ENCODE measurements at regions not wholly inside any gene's neighbourhood (a gene's known extent, or its start where the extent isn't known, plus 50 kb on each side); places are given as distances from the start of the nearest gene placed in this dataset.
"Not testable (repeated sequence)": the region's sequence is repeated elsewhere in the genome, so short reads cannot be mapped to it uniquely, and the experiment has no call there.

DNA sequence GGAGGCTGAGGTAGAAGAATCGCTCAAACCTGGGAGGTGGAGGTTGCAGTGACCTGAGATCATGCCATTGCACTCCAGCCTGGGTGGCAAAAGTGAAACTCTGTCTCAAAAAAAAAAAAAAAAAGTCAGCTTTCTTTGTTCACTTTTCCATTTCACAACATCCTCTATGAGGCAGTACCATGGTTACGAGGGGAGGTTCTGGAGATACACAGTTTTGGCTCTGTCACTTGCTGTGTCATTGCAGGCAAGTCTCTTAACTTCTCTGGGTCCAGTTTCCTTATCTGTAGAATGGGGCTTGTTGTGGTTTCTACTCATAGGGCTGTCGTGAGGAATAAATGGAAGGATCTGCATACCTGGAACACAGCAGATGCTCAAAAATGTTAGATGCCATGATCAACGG, 75.6 kb upstream of the SLC24A4 start:
- TF ChIP-seq GABPA (IDR thresholded peaks at IDR 0.05; ENCODE audit: low read depth): no peak
- TF ChIP-seq POLR2AphosphoS5 (IDR thresholded peaks at IDR 0.05; ENCODE audit: low read depth): no peak
- TF ChIP-seq, protein P1, sequence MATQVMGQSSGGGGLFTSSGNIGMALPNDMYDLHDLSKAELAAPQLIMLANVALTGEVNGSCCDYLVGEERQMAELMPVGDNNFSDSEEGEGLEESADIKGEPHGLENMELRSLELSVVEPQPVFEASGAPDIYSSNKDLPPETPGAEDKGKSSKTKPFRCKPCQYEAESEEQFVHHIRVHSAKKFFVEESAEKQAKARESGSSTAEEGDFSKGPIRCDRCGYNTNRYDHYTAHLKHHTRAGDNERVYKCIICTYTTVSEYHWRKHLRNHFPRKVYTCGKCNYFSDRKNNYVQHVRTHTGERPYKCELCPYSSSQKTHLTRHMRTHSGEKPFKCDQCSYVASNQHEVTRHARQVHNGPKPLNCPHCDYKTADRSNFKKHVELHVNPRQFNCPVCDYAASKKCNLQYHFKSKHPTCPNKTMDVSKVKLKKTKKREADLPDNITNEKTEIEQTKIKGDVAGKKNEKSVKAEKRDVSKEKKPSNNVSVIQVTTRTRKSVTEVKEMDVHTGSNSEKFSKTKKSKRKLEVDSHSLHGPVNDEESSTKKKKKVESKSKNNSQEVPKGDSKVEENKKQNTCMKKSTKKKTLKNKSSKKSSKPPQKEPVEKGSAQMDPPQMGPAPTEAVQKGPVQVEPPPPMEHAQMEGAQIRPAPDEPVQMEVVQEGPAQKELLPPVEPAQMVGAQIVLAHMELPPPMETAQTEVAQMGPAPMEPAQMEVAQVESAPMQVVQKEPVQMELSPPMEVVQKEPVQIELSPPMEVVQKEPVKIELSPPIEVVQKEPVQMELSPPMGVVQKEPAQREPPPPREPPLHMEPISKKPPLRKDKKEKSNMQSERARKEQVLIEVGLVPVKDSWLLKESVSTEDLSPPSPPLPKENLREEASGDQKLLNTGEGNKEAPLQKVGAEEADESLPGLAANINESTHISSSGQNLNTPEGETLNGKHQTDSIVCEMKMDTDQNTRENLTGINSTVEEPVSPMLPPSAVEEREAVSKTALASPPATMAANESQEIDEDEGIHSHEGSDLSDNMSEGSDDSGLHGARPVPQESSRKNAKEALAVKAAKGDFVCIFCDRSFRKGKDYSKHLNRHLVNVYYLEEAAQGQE (IDR thresholded peaks at IDR 0.05; ENCODE audit: insufficient replicate concordance, low read depth): no peak
- no peak for TF ChIP-seq SPI1 (IDR thresholded peaks at IDR 0.05; ENCODE audit: borderline replicate concordance, low read depth)
- TF ChIP-seq, protein P2, sequence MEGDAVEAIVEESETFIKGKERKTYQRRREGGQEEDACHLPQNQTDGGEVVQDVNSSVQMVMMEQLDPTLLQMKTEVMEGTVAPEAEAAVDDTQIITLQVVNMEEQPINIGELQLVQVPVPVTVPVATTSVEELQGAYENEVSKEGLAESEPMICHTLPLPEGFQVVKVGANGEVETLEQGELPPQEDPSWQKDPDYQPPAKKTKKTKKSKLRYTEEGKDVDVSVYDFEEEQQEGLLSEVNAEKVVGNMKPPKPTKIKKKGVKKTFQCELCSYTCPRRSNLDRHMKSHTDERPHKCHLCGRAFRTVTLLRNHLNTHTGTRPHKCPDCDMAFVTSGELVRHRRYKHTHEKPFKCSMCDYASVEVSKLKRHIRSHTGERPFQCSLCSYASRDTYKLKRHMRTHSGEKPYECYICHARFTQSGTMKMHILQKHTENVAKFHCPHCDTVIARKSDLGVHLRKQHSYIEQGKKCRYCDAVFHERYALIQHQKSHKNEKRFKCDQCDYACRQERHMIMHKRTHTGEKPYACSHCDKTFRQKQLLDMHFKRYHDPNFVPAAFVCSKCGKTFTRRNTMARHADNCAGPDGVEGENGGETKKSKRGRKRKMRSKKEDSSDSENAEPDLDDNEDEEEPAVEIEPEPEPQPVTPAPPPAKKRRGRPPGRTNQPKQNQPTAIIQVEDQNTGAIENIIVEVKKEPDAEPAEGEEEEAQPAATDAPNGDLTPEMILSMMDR (IDR thresholded peaks at IDR 0.05; ENCODE audit: insufficient read depth, low read length): no peak
- peaks cover 2% of the 10 kb centered on the region for H3K27me3 ChIP-seq (ENCODE audit: insufficient read depth, poor library complexity, severe bottlenecking)
- no peak overlapping the region for H3K4me3 ChIP-seq (replicated peaks; ENCODE audit: insufficient read depth, low read length)

DNA sequence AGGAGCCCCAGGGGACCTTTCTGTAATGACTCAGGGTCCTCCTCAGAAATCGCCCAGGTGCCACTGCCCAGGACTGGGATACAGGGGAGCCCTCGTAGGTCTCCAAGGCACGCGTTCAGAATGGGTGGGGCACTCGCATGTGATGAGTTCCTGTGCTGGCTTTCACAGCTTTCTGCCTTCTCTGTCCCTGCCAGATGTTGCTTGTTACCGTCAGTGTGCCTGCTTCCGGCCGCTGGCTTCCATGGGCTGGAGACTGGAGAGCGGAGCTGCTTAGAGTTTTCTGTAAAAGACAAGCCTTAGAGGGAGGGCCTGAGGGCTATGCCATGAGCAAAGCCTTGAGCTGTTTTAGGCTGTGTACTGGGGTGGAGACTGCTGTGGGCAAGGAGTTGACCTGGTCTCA, 75.0 kb upstream of the SLC24A4 start:
- no peak for DNase-seq (ENCODE audit: low read depth in 1 of 2, low spot score in 1 of 2)
- H3K4me3 ChIP-seq (replicated peaks; ENCODE audit: insufficient read depth, low read length): no peak overlapping the region
- peaks cover 5% of the 10 kb centered on the region for H3K27me3 ChIP-seq (ENCODE audit: insufficient read depth, poor library complexity, severe bottlenecking)
- TF ChIP-seq SPI1 (IDR thresholded peaks at IDR 0.05; ENCODE audit: borderline replicate concordance, low read depth) (no peak), POLR2AphosphoS5 (IDR thresholded peaks at IDR 0.05; ENCODE audit: low read depth) (no peak)
- no peak overlapping the region for H3K27ac ChIP-seq (replicated peaks)

More for the DNA sequence above, 75.6 kb upstream of the SLC24A4 start:
- DNase-seq (ENCODE audit: low read depth in 1 of 2, low spot score in 1 of 2): peak; percentile 38 to 49
- H3K27ac ChIP-seq (replicated peaks): no peak overlapping the region

DNA sequence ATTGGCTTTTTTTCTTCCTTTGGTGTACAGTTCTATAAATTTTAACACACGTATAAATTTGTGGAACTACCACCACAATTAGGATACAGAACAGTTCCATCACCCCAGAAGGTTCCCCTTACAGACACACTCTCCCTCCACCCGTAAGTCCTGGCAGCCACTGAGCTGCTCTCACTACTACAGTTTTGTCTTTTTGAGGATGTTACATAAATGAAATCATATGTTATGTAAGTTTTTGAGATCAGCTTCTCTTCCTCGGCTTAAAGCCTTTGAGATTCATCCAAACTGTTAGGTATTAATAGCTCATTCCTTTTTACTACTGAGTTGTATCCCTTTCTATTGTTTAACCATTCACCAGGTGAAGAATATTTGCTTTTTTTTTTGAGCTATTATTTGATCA, 74.3 kb upstream of the SLC24A4 start:
- H3K27ac ChIP-seq (replicated peaks): no peak overlapping the region
- TF ChIP-seq, protein P2 (IDR thresholded peaks at IDR 0.05; ENCODE audit: insufficient read depth, low read length): no peak
- TF ChIP-seq, protein P1 (IDR thresholded peaks at IDR 0.05; ENCODE audit: insufficient replicate concordance, low read depth): no peak
- DNase-seq (ENCODE audit: low read depth in 1 of 2, low spot score in 1 of 2): peak in 1 of 2 experiments; percentile 73
- no peak overlapping the region for H3K4me3 ChIP-seq (replicated peaks; ENCODE audit: insufficient read depth, low read length)
- peaks cover 10% of the 10 kb centered on the region for H3K27me3 ChIP-seq (ENCODE audit: insufficient read depth, poor library complexity, severe bottlenecking)

DNA sequence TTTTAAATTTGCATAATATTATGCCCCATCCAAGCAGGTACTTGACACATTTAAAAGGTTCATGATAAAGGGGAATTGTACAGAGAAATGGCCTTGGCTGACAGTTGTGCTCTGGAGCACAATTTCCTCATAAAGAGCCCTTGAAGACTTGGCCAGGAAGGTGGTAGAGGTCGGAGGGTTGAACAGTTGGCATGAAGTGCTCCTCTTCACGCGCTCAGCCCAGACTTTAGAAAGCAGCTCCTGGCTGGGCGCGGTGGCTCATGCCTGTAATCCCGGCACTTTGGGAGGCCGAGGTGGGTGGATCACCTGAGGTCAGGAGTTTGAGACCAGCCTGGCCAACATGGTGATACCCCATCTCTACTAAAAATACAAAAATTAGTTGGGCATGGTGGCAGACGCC, 72.6 kb upstream of the SLC24A4 start:
- H3K27ac ChIP-seq (replicated peaks); DNase-seq (ENCODE audit: low read depth in 1 of 2, low spot score in 1 of 2); H3K4me3 ChIP-seq (replicated peaks; ENCODE audit: insufficient read depth, low read length): not testable (repeated sequence)
- H3K27me3 ChIP-seq (ENCODE audit: insufficient read depth, poor library complexity, severe bottlenecking): peaks cover 16% of the 10 kb centered on the region

DNA sequence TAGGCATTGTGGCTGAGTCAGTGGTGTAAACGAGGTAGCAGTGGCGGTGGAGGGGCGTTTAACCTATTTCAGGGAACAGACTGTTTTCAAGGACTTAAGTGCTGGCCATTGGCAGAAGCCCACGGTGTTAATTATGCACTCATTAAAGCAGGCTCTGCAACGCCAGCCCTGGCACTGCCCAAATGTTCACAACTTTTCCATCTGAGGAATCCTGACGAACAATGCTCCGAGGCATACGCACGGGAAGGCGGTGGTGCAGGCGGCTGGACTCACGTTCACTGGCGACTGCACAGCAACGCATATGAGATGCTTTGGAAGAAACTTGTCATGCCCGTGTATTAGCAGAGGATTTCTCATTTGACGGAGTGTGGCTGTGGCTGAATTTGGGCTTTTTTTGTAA, 70.6 kb upstream of the SLC24A4 start:
- DNase-seq (ENCODE audit: low read depth in 1 of 2, low spot score in 1 of 2): no peak
- H3K27ac ChIP-seq (replicated peaks): no peak overlapping the region
- TF ChIP-seq, protein P2 (IDR thresholded peaks at IDR 0.05; ENCODE audit: insufficient read depth, low read length): no peak
- TF ChIP-seq, protein P1 (IDR thresholded peaks at IDR 0.05; ENCODE audit: insufficient replicate concordance, low read depth): no peak
- TF ChIP-seq SPI1 (IDR thresholded peaks at IDR 0.05; ENCODE audit: borderline replicate concordance, low read depth) (no peak), POLR2AphosphoS5 (IDR thresholded peaks at IDR 0.05; ENCODE audit: low read depth) (no peak), GABPA (IDR thresholded peaks at IDR 0.05; ENCODE audit: low read depth) (no peak)
- no peak overlapping the region for H3K4me3 ChIP-seq (replicated peaks; ENCODE audit: insufficient read depth, low read length)
- peaks cover 25% of the 10 kb centered on the region for H3K27me3 ChIP-seq (ENCODE audit: insufficient read depth, poor library complexity, severe bottlenecking)

All from HL-60 (cell line).